Endothelial cell of umbilical vein (primary cell): ENCODE measurements at regions not wholly inside any gene's neighbourhood (a gene's known extent, or its start where the extent isn't known, plus 50 kb on each side); places are given as distances from the start of the nearest gene placed in this dataset.

Experiments used
- EZH2 ChIP-seq: IDR thresholded peaks from 2 replicates; pipeline ENCODE4 v1.6.1; 2012; ENCODE audit warnings: borderline replicate concordance, low read depth, mild to moderate bottlenecking, moderate library complexity, low read length, inconsistent platforms; ENCODE audit not compliant: severe bottlenecking
- FOS ChIP-seq: IDR thresholded peaks from 2 replicates; pipeline ENCODE4 v1.6.1; 2011; ENCODE audit warnings: mild to moderate bottlenecking, low read length, moderate library complexity, borderline replicate concordance; ENCODE audit not compliant: insufficient read depth
- GATA2 ChIP-seq: IDR thresholded peaks from 2 replicates; pipeline ENCODE4 v1.7.0; 2011; ENCODE audit warnings: low read depth, mild to moderate bottlenecking, moderate library complexity, mixed read lengths, low read length; ENCODE audit not compliant: insufficient read length, insufficient read depth
- JUN ChIP-seq: IDR thresholded peaks from 2 replicates; pipeline ENCODE4 v1.6.1; 2011; ENCODE audit warnings: borderline replicate concordance, low read depth; ENCODE audit not compliant: insufficient read length, insufficient read depth
- MYC ChIP-seq: IDR thresholded peaks from one replicate; pipeline ENCODE4 v1.6.1; 2011; ENCODE audit warnings: mild to moderate bottlenecking, low read depth, low read length
- POLR2A ChIP-seq: IDR thresholded peaks from 2 replicates; pipeline ENCODE4 v1.6.1; 2012; ENCODE audit warnings: low read depth, mild to moderate bottlenecking, control low read depth, low read length
- POLR2AphosphoS5 ChIP-seq: IDR thresholded peaks from 2 replicates; pipeline ENCODE4 v1.6.1; 2012; ENCODE audit warnings: low read depth, mild to moderate bottlenecking, control low read depth, low read length, moderate library complexity; ENCODE audit not compliant: insufficient read depth
- TF ChIP-seq, protein P1 (sequence below), 2 donors: IDR thresholded peaks; 1 replicate in 1 of 2; 2 replicates in 1 of 2; pipeline ENCODE4 v1.5.1; 2011; ENCODE audit warnings: low read length in 2 of 2, mild to moderate bottlenecking in 2 of 2, moderate library complexity in 2 of 2, control low read depth in 1 of 2, inconsistent platforms in 1 of 2, low read depth in 1 of 2; ENCODE audit not compliant: insufficient read depth in 1 of 2; ENCODE audit errors: extremely low read depth in 1 of 2
- TF ChIP-seq, protein P2 (sequence below): IDR thresholded peaks from 2 replicates; pipeline ENCODE4 v1.6.1; 2011; ENCODE audit not compliant: insufficient read depth, insufficient read length

DNA sequence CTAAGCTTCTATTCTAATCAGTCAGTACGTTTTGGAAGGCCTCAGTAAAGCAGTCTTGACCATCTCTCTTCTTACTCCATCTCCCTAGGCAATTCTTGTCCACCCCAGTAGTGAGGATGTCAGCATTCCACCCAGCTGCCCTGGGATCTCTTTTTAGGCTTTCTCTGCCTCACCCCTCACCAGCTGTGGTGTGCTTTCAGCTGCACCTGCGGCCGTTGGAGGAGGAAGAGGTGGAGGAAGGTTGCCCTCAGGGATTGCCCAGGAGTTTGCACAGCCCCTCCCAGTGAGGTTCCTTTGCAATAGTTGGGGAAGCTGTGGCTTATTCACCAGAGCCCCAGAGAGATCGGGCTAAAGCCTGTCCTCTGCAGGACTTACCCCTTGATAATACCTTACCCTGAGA lies 615.8 kb downstream of the BNC2 start:
- no peak for TF ChIP-seq EZH2
- TF ChIP-seq, protein P1, sequence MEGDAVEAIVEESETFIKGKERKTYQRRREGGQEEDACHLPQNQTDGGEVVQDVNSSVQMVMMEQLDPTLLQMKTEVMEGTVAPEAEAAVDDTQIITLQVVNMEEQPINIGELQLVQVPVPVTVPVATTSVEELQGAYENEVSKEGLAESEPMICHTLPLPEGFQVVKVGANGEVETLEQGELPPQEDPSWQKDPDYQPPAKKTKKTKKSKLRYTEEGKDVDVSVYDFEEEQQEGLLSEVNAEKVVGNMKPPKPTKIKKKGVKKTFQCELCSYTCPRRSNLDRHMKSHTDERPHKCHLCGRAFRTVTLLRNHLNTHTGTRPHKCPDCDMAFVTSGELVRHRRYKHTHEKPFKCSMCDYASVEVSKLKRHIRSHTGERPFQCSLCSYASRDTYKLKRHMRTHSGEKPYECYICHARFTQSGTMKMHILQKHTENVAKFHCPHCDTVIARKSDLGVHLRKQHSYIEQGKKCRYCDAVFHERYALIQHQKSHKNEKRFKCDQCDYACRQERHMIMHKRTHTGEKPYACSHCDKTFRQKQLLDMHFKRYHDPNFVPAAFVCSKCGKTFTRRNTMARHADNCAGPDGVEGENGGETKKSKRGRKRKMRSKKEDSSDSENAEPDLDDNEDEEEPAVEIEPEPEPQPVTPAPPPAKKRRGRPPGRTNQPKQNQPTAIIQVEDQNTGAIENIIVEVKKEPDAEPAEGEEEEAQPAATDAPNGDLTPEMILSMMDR (IDR thresholded peaks at IDR 0.05; ENCODE audit: extremely low read depth in 1 of 2, insufficient read depth in 1 of 2, low read depth in 1 of 2, low read length in 2 of 2) = no peak
- no peak for TF ChIP-seq POLR2A
- TF ChIP-seq POLR2AphosphoS5 = no peak
- TF ChIP-seq GATA2 = no peak
- TF ChIP-seq FOS = no peak
- TF ChIP-seq, protein P2, sequence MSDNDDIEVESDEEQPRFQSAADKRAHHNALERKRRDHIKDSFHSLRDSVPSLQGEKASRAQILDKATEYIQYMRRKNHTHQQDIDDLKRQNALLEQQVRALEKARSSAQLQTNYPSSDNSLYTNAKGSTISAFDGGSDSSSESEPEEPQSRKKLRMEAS = no peak
- no peak for TF ChIP-seq JUN
- TF ChIP-seq MYC = no peak
